HG03064 (cell line): ENCODE measurements at regions not wholly inside any gene's neighbourhood (a gene's known extent, or its start where the extent isn't known, plus 50 kb on each side); places are given as distances from the start of the nearest gene placed in this dataset.

Experiments used
- ATAC-seq: cut with Tn5 transposase; IDR thresholded peaks from one replicate; pipeline ENCODE4 v1.9.1; 2021; ENCODE audit warnings: low read depth; ENCODE audit not compliant: unreplicated experiment

DNA sequence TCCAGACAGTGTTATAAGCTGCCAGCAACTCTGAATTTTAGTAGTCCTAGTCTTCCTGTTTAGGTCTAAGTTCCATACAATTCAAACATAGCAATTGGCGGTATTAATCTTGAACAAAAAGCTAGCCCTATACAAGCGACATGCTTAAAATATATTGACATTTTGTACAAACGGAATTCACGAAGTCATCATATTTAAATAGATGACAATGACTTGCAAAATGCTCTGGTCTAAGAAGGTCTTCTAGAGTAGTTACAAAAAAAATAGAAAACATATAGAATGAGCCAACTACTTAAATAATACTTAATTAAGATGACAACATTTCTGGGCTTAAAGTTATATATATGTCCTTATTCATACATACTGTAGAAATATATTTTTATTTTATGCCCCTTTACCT lies 446.6 kb downstream of the ANKRD7 start:
- no peak for ATAC-seq

DNA sequence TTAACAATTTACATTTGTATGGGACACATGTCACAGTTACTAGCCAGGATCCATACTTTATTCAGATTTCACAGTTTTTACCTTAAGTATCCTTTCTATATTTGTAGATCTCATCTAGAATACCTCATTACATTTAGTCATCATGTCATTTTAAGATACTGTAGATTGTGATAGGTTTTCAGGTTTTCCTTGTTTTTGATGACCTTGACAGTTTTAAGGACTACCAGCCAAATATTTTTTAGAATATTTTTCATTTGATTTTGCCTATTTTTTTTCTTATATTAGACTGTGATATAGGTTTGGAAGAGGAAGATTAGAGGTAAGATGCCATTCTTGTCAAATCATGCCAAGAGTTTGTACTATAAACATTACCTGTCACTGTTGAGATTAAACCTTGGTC lies 460.3 kb downstream of the ANKRD7 start:
- ATAC-seq = no peak

DNA sequence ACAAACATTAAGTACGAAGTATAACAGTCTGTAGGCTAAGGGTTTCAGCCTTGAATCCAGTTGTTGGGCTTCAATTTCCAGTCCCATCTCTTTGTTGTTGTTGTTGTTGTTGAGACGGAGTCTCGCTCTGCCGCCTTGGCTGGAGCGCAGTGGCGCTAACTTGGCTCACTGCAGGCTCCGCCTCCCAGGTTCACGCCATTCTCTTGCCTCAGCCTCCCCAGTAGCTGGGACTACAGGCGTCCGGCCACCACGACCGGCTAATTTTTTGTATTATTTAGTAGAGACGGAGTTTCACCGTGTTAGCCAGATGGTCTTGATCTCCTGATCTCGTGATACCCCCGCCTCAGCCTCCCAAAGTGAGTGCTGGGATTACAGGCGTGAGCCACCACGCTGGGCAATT lies 464.9 kb downstream of the ANKRD7 start:
- ATAC-seq = no peak

DNA sequence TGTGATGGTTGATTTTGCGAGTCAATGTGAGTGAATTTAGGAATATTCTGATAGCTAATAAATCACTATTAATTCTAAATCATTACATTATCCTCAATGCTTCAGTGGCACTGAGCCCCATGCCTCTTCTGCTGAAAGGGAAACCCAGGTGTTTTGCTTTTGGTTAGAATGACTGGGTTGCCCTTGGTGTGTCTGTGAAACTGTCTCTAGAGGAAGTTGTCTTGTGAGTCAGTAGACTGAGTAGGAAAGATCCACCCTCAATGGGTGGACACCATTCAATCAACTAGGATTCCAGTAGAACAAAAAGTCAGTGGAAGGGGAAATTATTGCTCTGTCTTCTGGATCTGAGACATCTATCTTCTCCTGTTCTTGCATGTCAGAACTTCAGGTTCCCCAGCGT lies 472.4 kb downstream of the ANKRD7 start:
- no peak for ATAC-seq

DNA sequence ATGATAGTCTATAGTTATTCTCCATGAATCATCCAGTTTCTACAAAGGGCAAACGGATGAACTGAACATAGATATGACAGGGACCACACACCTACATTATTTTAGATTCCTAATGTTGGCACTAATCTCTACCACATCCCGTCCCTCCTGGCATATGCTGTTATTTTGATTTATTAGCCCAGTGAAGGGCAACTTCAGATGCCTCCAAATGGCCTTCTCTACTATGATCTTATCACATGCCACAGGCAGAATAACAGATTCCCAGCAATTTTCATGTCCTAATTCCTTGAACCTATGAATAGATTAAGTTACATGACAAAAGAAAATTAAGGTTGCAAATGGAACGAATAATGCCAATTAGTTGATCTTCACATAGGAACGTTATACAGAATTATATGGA lies 474.7 kb downstream of the ANKRD7 start:
- ATAC-seq = no peak

DNA sequence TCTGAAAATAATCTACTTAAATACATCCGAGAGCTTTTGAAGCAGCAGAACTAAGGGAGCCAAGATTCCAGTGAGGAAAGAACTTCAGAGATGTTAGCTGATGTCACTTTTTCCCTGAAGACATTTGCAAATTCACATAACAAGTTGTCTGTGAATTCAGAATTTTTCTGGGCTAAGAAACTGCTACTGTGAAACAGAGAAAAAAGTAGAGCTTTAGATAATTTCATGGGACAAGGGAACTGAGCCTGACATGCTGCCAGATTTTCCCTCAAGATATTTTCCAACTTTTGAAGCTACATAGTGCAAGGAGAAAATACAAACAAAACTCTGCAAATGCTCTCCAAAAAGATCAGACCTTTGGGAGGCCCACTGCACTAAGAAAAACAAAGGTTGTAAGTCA lies 484.2 kb downstream of the ANKRD7 start:
- no peak for ATAC-seq

DNA sequence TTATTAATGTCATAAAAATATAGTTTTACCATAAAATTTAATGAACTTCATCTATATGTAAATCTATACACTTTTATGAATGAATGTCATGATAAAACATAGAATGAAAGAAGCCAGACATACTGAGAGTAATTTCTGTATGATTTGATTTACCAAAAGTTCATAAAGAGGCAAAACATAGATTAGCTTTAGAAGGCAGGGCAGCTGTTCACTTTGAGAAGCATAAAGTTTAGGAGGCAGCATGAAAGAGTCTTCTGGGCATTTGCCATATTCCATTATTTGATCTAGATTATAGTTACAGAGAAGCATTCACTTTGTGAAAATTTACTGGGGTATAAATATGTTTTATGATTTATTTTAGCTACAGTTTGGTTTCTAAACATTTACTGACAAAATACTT lies 487.2 kb downstream of the ANKRD7 start:
- ATAC-seq = no peak

DNA sequence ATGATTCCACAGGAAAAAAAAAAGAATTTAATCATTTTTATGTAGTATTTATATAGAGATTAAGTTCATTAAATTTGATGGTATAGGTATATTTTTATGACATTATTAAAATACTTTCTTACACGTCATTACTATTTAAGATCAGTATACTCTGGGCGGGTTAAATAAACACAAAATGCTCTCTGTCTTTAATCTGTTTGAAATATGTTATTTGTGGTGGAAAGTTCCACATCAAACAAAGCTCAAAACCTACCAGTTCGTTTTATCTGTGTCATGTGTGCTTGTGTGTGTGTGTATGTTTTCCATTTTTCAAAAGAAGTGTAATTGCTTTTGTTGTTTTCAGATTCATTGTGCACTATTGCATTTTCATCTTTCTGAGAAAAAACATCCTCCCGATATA lies 488.5 kb downstream of the ANKRD7 start:
- no peak for ATAC-seq

DNA sequence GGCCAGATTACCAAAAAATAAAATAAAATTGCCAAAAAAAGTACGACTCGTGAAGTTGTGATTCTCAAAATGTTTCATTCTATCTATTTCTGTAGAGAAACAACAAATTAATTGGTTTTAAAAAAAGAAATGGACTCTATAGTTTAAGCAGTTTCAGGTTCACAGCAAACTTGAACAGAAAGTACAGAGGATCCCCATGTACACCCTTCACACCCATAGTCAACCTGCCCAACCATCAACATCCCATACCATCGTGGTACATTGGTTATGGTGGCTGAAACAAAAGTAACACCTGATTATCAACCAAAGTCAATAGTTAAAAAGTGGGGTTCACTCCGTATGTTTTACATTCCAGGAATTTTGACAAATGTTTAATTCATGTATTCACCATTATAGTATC lies 496.1 kb downstream of the ANKRD7 start:
- no peak for ATAC-seq

DNA sequence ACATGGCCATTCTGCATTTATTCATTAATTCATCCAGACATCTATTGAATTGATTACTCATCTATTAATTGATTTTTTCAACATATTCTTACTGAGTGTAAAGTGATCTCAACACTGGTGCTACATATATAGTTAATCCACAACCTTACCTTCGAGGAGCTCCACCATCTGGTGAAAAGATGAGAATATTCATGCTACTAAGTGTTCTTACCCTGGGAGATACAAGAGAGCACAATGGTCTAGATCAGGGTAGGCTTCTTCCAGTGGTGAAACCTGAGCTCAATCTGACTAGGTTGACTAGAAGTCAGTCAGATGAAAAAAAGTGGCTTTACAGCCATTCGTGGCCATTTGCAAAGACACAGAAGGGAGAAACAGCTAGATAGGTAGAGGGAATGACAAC lies 507.4 kb downstream of the ANKRD7 start:
- no peak for ATAC-seq

DNA sequence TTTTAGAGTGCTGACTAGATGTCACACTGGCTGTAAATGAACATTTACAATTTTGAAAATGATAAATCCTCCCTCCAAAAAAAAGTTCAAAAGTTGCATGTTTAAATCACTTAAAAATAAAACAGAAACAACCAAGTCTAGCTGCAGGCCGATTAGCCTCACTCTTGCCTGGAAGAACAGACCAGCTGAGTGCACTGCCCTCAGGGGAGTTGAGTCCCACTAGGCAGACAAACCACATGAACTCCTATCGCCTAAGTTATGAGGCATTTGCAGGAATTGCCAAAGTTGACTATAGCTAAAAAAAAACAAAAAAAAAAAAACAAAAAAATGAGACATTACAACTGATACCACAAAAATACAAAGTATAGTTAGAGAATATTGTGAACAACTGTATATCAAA lies 510.0 kb downstream of the ANKRD7 start:
- ATAC-seq = no peak

DNA sequence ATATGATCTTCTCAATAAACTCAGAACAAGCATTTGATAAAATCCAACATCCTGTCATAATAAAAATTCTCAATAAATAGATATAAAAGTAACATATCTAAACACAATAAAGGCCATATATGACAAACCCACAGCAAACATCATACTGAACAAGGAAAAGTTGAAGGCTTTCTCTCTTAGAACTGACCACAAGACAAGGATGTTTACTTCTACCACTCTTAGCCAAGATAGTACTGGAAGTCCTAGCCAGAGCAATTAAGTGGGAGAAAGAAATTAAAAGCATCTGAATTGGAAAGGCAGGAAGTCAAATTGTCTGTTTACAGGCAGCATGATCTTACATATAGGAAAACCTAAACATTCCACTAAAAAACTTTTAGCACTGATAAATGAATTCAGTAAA lies 510.9 kb downstream of the ANKRD7 start:
- no peak for ATAC-seq

DNA sequence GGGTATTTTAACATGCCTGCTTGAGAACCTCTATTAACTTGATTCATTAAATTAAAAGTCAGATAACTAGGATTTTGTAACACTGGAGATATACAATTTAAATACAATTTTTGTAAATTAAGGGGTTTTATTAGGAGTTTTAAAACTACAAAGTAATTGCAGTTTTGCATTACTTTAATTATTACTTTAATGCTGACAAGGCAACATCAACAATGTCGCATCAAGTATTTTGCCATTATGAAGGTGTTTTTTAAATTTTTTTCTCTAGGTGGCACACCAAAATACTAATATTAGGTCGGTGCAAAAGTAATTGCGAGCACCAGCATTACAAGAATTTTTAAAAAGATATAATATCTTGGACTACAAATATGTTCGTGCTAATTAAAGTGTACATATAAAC lies 513.4 kb downstream of the ANKRD7 start:
- no peak for ATAC-seq

DNA sequence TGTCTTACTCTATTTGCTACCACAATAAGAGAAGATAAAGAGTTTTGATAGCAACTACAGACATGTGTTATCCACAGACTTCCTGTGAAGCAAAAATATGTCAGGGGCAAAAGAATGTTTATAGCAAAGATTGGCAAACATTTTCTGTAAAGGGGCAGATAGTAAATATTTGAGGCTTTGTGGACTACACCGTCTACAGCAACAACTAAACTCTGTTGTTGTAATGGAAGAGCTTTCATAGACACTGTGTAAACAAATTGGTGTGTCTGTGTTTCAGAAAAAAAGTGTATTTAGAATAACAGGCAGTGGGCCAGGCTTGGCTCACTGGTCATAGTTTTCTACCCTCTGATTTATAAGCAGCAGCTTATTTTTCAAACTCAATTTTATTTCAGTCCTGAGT lies 521.4 kb downstream of the ANKRD7 start:
- no peak for ATAC-seq

DNA sequence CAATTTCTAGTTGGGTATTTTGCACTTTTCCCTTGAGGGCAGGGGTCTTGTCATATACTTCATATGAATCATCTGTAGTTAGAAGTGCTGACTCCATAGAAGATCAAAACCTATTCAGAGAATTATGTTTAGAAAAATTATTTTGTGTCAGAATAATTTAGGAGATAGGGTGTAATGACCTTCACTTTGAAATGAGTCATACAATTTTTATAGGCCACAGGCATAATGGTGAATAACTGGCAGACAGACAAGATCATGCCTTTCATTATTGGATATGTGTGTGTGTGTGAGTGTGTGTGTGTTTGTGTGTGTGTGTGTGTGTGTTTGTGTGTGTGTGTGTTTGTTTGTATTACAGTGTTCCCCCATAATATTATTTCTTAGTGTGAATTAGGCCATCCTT lies 523.0 kb downstream of the ANKRD7 start:
- ATAC-seq = no peak

DNA sequence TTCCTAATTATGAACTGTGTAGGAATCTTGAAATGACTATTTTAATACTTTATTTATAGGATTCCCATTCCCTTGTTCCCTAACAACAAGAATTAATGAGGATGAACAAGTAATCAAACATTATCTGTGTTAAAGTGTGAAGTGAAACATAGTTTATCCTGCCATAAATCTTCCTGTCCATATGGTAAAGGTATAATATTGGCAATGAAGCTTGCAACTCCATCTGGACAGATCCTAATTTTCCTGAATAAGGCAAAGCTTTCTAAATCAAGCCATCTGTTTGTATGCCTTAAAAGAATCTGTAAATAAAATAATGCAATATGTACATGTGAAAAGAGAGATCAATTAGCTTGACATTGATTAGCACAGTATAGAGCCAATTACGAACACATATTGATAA lies 529.0 kb downstream of the ANKRD7 start:
- ATAC-seq = no peak

DNA sequence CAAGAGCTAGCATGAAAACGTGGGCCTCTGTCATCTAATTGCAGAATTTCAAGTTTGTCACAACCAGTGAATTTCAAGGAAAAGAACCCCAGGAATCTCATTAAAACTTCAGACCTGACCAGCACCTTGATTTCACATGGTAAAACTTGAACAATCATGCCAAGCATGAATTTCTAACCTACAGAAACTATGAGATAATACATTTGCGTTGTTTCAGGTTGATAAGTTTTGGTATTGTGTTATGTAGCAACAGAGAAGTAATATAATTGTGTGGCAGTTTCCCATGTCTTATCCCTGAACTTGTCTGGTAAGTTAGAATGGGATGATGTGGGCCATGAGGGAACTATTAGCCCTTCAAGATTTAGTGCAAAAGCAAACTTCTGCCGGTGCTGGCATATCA lies 530.1 kb downstream of the ANKRD7 start:
- ATAC-seq = no peak

DNA sequence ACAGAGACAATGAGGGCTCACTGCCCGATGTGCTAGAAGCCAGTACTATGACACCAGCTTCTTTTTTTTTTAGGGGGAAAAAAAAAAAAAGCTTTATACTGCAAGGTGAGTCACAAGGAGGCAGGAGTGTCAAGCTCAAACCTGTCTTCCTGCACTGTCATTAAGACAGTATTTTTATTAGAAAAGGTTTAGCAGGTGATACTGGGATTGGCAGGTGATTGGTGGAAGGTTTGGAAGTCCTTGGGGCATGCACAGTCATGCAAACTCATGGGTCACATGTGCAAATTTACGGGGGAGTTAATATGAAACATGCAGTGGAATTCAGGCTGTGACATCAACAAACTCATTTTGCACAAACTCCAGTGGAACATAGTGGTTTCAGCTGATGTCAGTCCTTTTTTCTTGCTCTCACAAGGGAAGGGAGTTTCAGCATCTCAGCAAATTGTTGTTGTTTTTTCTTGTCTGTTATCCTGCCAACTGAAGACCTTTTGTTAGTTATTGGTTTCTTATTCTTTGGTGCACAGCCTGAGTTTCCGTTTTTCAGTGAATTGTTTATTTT lies 530.6 kb downstream of the ANKRD7 start:
- no peak for ATAC-seq

DNA sequence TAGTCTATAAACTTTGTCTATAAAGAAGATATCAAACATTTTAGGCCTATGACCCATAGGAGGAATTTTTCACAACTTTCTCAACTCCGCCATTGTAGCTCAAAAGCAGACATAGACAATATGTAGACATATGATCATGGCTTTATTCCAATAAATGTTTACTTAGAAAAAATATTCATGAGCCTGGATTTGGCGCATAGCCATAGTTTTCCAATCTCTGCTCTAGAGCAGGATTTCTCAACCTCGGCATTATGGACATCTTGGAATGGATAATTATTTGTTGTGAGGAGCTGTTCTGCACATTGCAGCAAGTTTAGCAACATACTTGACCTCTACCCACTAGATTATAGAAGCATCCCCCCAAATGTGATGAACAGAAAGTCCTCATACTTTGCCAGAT lies 532.6 kb downstream of the ANKRD7 start:
- ATAC-seq = no peak

DNA sequence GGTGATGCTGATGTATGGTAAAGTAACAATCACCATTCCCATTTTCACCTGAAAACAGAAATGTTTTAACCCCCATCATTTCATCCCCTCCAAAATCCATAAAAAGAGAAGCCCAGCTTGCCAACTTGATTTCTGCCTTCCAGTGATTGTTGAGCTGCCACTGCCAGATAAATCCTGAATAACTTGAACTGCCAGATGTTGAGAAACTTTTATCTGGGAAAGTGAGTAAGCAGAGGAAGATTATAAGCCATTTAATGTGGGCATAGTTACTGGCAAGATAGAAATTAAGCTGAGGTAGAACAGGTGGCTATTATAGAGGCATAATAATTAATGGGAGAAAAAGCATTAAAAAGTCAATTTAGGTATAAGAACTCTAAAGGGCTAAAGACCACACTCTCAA lies 534.1 kb downstream of the ANKRD7 start:
- no peak for ATAC-seq

DNA sequence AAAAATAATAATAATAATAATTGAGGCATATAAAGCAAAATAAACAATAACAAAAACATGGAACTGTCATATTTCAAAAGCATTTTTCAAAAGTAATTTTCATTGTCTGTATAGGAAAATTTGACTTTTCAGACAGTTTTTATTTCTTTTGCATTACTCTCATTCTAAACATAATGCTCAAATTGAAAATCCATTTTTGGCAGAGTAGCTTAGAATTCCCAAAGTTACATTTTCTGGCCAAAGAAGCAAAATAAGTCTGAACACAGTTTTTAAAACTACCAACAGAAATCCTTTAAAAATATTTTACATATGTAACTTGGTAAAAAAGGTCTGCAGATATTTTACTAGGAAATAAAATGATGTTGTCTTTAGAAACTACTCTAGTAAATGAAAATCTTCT lies 535.4 kb downstream of the ANKRD7 start:
- no peak for ATAC-seq

DNA sequence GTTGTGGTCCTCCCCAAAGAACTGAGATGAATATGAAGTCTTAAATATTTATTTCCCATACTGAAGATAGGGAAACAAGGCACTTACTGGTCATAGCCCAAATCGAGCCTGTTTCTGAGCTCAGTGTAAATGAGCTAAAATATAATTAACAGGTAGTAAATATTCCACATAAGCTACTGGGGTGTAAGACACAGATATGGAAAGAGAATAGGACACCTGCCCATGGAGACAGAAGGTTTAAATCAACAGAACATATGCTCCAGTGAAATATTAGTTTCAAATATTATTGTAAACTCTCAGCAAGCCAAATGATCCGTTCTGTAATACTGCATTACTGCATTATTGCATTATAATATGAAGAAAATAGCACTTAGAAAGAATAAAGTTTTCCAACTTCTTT lies 537.9 kb downstream of the ANKRD7 start:
- no peak for ATAC-seq

DNA sequence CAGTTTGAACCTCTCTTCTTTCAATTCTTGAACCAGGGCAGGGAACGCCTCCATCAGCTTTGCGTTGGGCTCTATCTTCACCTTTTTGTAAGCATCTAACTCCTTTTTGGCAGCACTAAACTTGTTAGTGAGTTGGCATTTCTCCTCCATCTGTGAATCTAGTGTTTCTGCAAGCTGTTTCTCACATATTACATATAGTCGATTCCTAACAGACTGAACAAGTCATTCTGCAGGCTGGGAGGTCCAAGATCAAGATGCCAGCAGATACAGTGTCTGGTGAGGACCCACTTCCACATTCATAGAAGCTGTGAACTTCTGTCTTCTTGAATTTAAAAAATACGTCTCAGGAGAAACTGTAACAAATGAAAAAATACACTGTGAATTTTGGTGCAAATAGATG lies 539.7 kb downstream of the ANKRD7 start:
- ATAC-seq = no peak
